ENCODE measurements at regions not wholly inside any gene's neighbourhood (a gene's known extent, or its start where the extent isn't known, plus 50 kb on each side); places are given as distances from the start of the nearest gene placed in this dataset.

DNA sequence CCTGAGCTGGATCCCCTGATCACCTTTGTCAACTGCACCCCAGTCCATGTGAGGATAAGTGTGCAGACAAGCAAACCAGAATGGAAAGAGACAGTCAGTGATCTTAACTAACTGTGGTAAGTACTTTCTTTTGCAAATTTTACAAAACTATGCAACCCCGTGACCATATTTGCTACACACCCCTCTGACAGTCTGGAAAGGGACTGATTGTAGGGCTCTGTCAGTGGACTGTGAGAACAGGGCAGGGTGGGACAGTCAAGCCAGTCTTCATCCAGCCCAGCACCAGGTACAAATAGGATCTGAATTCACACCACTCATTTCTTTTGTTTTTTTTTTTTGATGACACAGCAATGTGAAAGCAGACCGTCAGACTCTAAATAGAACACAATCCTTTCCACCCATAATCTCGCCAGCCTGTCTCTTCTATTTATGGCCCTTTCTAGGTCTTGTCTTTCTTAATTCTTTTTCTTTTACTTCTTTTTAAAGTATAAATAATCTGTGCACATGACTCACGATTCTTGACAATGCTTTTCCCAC is 165.6 kb downstream of the ARL6IP6 start:
- no peak for FAIRE-seq
- TF ChIP-seq POU2F2 (IDR thresholded peaks at IDR 0.05; ENCODE audit: low read depth, low read length) (no peak), SPI1 (IDR thresholded peaks at IDR 0.05; ENCODE audit: low read depth, low read length) (no peak), POLR2A (IDR thresholded peaks at IDR 0.05; ENCODE audit: low read depth, low read length) (no peak), PAX5 (IDR thresholded peaks at IDR 0.05; ENCODE audit: insufficient read depth, low read length, severe bottlenecking) (no peak), POLR2AphosphoS5 (IDR thresholded peaks at IDR 0.05; ENCODE audit: low read depth, low read length) (no peak), TAF1 (IDR thresholded peaks at IDR 0.05; ENCODE audit: low read depth, low read length) (no peak)
- no peak for DNase-seq (ENCODE audit: insufficient read length, low spot score)

DNA sequence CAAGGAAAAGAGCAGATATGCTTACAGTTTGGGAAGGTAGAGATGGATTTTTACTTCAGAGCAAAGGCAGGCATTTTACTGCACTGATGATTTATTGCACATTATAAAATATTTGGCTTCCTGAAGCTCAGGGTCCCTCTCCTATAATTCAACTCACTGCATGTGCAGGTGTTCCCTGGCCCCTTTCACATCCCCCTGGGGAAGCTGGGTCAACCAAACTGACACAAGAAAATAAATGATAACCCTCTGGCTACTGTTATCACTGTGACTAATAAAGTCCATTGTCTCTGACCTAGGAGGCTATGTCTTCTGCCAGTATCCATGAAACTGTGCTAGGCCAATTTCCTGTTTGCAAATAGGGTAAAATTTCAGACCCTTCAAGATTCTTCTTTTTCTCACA is 163.1 kb downstream of the ARL6IP6 start:
- FAIRE-seq, result no peak
- no peak for TF ChIP-seq SPI1 (IDR thresholded peaks at IDR 0.05; ENCODE audit: low read depth, low read length)
- DNase-seq (ENCODE audit: insufficient read length, low spot score), result no peak

DNA sequence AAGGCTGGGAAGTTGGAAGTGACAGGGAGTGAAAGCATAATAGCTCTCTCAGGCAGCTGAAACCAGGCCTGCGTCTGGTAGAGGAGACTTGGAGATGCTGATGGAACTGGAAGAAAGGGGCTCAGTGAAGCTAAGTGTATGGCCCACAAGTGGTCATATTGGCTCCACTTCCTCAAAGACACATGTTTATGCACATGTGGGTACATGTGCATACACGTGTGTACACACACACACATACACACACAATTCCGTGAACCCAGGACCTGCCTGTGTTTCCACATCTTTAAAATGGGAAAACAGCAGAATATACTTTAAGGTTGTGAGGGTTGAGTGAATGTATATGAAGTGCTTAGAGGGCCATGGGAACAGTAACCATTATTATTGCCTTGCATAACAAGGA is 160.9 kb downstream of the ARL6IP6 start:
- FAIRE-seq (no peak), DNase-seq (ENCODE audit: insufficient read length, low spot score) (no peak)
- TF ChIP-seq POLR2A (IDR thresholded peaks at IDR 0.05; ENCODE audit: low read depth, low read length), result no peak
- no peak for TF ChIP-seq TAF1 (IDR thresholded peaks at IDR 0.05; ENCODE audit: low read depth, low read length)
- no peak for TF ChIP-seq POU2F2 (IDR thresholded peaks at IDR 0.05; ENCODE audit: low read depth, low read length)
- no peak for TF ChIP-seq SPI1 (IDR thresholded peaks at IDR 0.05; ENCODE audit: low read depth, low read length)
- TF ChIP-seq PAX5 (IDR thresholded peaks at IDR 0.05; ENCODE audit: insufficient read depth, low read length, severe bottlenecking), result no peak
- TF ChIP-seq POLR2AphosphoS5 (IDR thresholded peaks at IDR 0.05; ENCODE audit: low read depth, low read length), result no peak

DNA sequence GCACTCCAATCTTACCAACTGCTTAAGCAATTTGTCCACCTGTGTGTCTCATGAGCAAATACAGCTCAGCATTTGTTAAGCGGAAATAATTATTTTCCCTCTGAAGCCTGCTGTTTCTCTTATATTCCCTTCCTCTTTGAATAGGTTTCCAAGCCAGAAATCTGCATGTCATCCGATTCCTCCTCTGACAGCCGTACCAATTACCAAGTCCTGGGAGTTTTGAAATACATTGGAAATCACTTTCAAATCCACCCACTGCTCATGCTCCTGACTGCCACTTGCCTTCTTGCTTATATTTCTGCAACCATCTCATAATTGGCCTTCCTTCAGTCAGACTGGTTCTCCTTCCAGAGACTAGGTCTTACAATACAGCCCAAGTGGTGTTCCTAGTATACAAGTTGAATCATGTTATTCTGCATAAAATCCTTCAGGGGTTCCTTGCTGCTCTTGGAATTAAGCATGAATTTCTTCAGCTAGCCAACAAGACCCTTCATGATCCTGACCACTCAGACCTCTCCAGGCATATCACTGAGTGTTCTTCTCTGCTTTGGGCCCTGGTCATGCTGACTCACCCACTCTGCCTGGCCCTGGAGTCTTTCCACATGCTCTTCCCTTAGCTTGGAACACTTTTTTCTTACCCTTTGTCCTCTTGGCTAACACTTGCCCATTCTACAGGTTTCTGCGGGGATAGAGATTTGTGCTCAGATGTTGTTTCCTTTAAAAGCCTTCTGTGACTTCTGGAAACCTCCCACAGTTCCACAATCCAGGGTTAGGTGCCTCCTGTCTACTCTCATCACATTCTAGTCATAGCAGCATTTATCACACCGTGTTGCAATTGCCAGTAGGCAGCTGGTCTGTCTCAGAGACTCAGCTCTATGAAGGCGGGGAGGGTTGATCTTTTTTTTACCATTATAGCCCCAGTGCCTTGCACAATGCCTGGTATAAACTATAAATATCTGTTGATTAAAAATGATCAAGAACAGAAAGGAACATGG is 157.6 kb downstream of the ARL6IP6 start:
- no peak for DNase-seq (ENCODE audit: insufficient read length, low spot score)
- FAIRE-seq, result no peak

DNA sequence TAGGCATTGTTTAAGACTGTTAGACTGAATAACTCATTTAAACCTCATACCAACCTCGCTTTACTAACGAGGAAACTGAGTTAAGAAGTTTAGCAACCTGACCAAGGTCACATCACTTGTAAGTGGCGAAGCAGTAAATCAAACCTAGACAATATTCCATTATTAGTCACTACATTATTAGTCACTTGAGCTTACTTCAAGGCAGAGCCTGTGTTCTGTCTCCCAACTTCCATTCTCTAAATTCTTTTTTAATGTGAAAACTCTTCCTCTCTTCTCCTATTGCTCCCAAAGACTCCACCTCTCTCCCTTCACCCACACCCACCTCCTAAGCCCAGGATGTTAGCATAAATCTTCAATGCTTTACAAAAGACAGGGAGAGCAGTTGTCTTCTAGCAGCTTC is 156.5 kb downstream of the ARL6IP6 start:
- no peak for TF ChIP-seq TAF1 (IDR thresholded peaks at IDR 0.05; ENCODE audit: low read depth, low read length)
- no peak for TF ChIP-seq POU2F2 (IDR thresholded peaks at IDR 0.05; ENCODE audit: low read depth, low read length)
- TF ChIP-seq POLR2AphosphoS5 (IDR thresholded peaks at IDR 0.05; ENCODE audit: low read depth, low read length), result no peak
- TF ChIP-seq SPI1 (IDR thresholded peaks at IDR 0.05; ENCODE audit: low read depth, low read length), result no peak
- no peak for TF ChIP-seq POLR2A (IDR thresholded peaks at IDR 0.05; ENCODE audit: low read depth, low read length)
- TF ChIP-seq PAX5 (IDR thresholded peaks at IDR 0.05; ENCODE audit: insufficient read depth, low read length, severe bottlenecking), result no peak
- DNase-seq (ENCODE audit: insufficient read length, low spot score) (no peak), FAIRE-seq (no peak)

More for the DNA sequence above, 157.6 kb downstream of the ARL6IP6 start:
- TF ChIP-seq POU2F2 (IDR thresholded peaks at IDR 0.05; ENCODE audit: low read depth, low read length) (no peak), SPI1 (IDR thresholded peaks at IDR 0.05; ENCODE audit: low read depth, low read length) (no peak), POLR2AphosphoS5 (IDR thresholded peaks at IDR 0.05; ENCODE audit: low read depth, low read length) (no peak), POLR2A (IDR thresholded peaks at IDR 0.05; ENCODE audit: low read depth, low read length) (no peak)

DNA sequence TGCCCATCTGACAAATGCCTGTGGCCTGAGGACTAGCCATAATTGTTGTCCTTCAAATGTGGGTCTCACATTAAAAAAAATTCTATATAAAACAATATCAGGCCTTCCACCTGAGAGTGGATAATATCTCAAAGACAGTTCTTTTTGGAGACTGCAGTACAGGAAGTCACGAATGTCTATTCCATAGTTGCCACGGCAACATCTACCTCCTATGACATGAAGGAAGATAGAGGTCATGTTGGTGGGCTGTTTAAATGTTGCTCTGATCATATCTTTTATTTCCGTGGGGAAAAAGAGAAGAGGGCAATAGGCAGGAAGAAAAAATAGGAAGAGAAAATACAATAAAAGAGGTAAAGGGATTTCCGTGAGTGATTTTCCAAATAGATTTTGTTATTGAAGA is 151.8 kb downstream of the ARL6IP6 start:
- TF ChIP-seq POLR2AphosphoS5 (IDR thresholded peaks at IDR 0.05; ENCODE audit: low read depth, low read length), result no peak
- no peak for TF ChIP-seq PAX5 (IDR thresholded peaks at IDR 0.05; ENCODE audit: insufficient read depth, low read length, severe bottlenecking)
- no peak for TF ChIP-seq TAF1 (IDR thresholded peaks at IDR 0.05; ENCODE audit: low read depth, low read length)
- TF ChIP-seq SPI1 (IDR thresholded peaks at IDR 0.05; ENCODE audit: low read depth, low read length), result no peak
- TF ChIP-seq POU2F2 (IDR thresholded peaks at IDR 0.05; ENCODE audit: low read depth, low read length), result no peak
- no peak for TF ChIP-seq POLR2A (IDR thresholded peaks at IDR 0.05; ENCODE audit: low read depth, low read length)
- DNase-seq (ENCODE audit: insufficient read length, low spot score) (no peak), FAIRE-seq (no peak)

DNA sequence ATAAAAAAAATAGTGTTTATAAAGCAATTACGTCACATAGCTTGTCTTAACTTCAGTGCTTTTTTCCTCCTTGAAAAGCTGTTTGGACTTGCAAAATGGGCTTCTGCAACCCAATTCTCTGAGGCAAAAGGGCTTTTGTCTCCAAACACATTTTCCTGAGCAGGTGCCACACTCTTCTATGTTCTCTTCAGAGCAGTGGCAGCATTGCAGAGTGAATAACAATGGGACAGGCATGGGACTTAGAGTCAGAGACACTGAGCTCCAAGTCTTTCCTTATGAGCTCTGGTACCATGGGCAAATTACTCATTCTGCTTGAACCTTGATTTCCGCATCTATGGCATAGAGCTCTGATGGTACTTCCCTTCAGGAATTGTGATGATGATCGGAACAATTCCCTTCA is 149.0 kb downstream of the ARL6IP6 start:
- TF ChIP-seq PAX5 (IDR thresholded peaks at IDR 0.05; ENCODE audit: insufficient read depth, low read length, severe bottlenecking), result no peak
- no peak for TF ChIP-seq POU2F2 (IDR thresholded peaks at IDR 0.05; ENCODE audit: low read depth, low read length)
- TF ChIP-seq TAF1 (IDR thresholded peaks at IDR 0.05; ENCODE audit: low read depth, low read length), result no peak
- TF ChIP-seq POLR2AphosphoS5 (IDR thresholded peaks at IDR 0.05; ENCODE audit: low read depth, low read length), result no peak
- TF ChIP-seq SPI1 (IDR thresholded peaks at IDR 0.05; ENCODE audit: low read depth, low read length), result no peak
- TF ChIP-seq POLR2A (IDR thresholded peaks at IDR 0.05; ENCODE audit: low read depth, low read length), result no peak
- DNase-seq (ENCODE audit: insufficient read length, low spot score), result no peak
- FAIRE-seq, result no peak

DNA sequence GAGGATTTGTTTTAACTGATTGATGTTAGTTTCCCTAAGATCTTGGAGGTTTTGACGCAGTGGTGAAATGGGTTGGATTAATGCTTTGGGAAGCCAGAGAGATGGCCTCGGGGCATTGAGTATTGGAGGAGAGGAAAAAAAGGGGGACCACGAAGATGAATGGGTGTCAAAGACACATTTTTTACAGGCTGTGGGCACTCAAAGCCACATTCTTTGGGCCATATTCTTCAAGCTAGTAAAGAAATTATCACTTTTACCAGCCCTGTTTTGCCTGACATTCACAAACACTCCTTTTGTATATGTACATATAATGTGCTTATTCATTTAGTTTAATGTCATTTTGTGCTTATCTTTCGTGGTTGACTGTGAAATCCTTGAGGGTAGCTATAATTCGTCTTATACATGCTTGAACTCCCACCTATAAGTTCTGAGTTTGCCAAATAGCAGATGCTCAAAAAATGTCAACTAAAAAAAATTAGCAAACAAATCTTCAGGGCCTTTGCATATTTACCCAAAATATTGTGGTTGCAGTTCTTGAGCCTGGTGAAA is 146.3 kb downstream of the ARL6IP6 start:
- TF ChIP-seq POU2F2 (IDR thresholded peaks at IDR 0.05; ENCODE audit: low read depth, low read length) (no peak), TAF1 (IDR thresholded peaks at IDR 0.05; ENCODE audit: low read depth, low read length) (no peak), SPI1 (IDR thresholded peaks at IDR 0.05; ENCODE audit: low read depth, low read length) (no peak), POLR2A (IDR thresholded peaks at IDR 0.05; ENCODE audit: low read depth, low read length) (no peak), POLR2AphosphoS5 (IDR thresholded peaks at IDR 0.05; ENCODE audit: low read depth, low read length) (no peak), PAX5 (IDR thresholded peaks at IDR 0.05; ENCODE audit: insufficient read depth, low read length, severe bottlenecking) (no peak)
- DNase-seq (ENCODE audit: insufficient read length, low spot score), result no peak
- FAIRE-seq, result no peak

DNA sequence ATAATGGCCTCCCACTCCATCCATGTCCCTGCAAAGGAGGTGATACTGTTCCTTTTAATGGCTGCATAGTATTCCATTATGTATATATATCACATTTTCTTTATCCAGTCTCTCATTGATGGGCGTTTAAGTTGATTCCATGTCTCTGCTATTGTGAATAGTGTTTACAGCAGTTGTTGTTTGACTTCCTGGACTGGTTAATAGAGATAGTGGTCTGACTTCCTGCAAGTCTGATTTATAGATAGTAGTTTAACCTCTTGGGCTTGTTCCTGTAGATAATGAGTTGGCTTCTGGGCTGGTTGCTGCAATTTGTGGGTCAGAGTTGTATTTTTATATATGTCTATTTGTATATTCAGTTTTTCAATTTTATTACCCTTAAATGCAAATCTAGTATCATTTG is 145.4 kb downstream of the ARL6IP6 start:
- DNase-seq (ENCODE audit: insufficient read length, low spot score), result no peak
- TF ChIP-seq POLR2A (IDR thresholded peaks at IDR 0.05; ENCODE audit: low read depth, low read length), result no peak
- TF ChIP-seq PAX5 (IDR thresholded peaks at IDR 0.05; ENCODE audit: insufficient read depth, low read length, severe bottlenecking), result no peak
- TF ChIP-seq POU2F2 (IDR thresholded peaks at IDR 0.05; ENCODE audit: low read depth, low read length), result no peak
- no peak for TF ChIP-seq SPI1 (IDR thresholded peaks at IDR 0.05; ENCODE audit: low read depth, low read length)
- no peak for TF ChIP-seq TAF1 (IDR thresholded peaks at IDR 0.05; ENCODE audit: low read depth, low read length)
- TF ChIP-seq POLR2AphosphoS5 (IDR thresholded peaks at IDR 0.05; ENCODE audit: low read depth, low read length), result no peak
- FAIRE-seq, result no peak
